B cell (primary cell): ENCODE measurements at regions not wholly inside any gene's neighbourhood (a gene's known extent, or its start where the extent isn't known, plus 50 kb on each side); places are given as distances from the start of the nearest gene placed in this dataset.

ENCODE experiments used
- ATAC-seq: fragments of 200-7000 bp; cut with Tn5 transposase; one replicate; pipeline ENCODE4 v1.10.0; 2021; ENCODE audit warnings: low read depth, mild to moderate bottlenecking, moderate number of reproducible peaks, moderate library complexity
- CTCF ChIA-PET: fragments of 350-600 bp; sonication (Branson Sonifier 250); formaldehyde crosslinking; loops from one replicate; lab custom pipeline; 2021; ENCODE audit warnings: antibody characterized with exemption, inconsistent platforms; lab: Charles Lee
- POLR2A ChIA-PET: fragments of 350-600 bp; sonication (Branson Sonifier 250); formaldehyde crosslinking; loops from one replicate; lab custom pipeline; 2021; ENCODE audit warnings: antibody characterized with exemption; lab: Charles Lee
- DNase-seq: peaks from one replicate; pipeline ENCODE4 v3.0.0; 2013
- H2AFZ ChIP-seq: 2 replicates; pipeline ENCODE4 v1.6.1; 2012; ENCODE audit warnings: mild to moderate bottlenecking, low read depth, low read length; ENCODE audit not compliant: insufficient read depth, poor library complexity, severe bottlenecking
- H3K27ac ChIP-seq, 2 donors: 1 replicate in 1 of 2; 2 replicates in 1 of 2; pipeline ENCODE4 v1.5.1; 2012 to 2013; ENCODE audit warnings: low read length in 2 of 2, mild to moderate bottlenecking in 2 of 2, moderate library complexity in 1 of 2
- H3K27me3 ChIP-seq, 4 experiments: fragments of 200-600 bp in 1 of 4; sonication (generic) in 1 of 4; replicated peaks in 1 of 4; 1 replicate in 2 of 4; 2 replicates in 2 of 4; pipeline versions ENCODE4 v1.6.1 to v1.7.0; 2013 to 2016; ENCODE audit warnings: low read length in 3 of 4, mild to moderate bottlenecking in 2 of 4, mixed read lengths in 1 of 4, moderate library complexity in 1 of 4; ENCODE audit not compliant: insufficient read depth in 4 of 4, control insufficient read depth in 3 of 4; ENCODE audit errors: control extremely low read depth in 1 of 4
- H3K36me3 ChIP-seq, 2 experiments: replicated peaks in 1 of 2; 1 replicate in 1 of 2; 2 replicates in 1 of 2; pipeline versions ENCODE4 v1.6.1 to v1.7.1; 2013; ENCODE audit warnings: low read length in 1 of 2; ENCODE audit not compliant: insufficient read depth in 2 of 2, control insufficient read depth in 1 of 2; ENCODE audit errors: control extremely low read depth in 1 of 2, extremely low read depth in 1 of 2
- H3K4me1 ChIP-seq, 2 donors: fragments of 200-600 bp in 1 of 2; sonication (generic) in 1 of 2; 1 replicate in 1 of 2; 2 replicates in 1 of 2; pipeline versions ENCODE4 v1.5.1 to v1.6.1; 2013 to 2017; ENCODE audit warnings: low read length in 2 of 2; ENCODE audit not compliant: control insufficient read depth in 2 of 2, insufficient read depth in 2 of 2
- H3K4me2 ChIP-seq: replicated peaks from 2 replicates; pipeline ENCODE3; 2012; ENCODE audit warnings: mild to moderate bottlenecking, low read depth, low read length; ENCODE audit not compliant: poor library complexity, severe bottlenecking
- H3K4me3 ChIP-seq, 5 experiments: fragments of 200-600 bp in 1 of 5; sonication (generic) in 1 of 5; 1 replicate in 3 of 5; 2 replicates in 2 of 5; pipeline versions ENCODE4 v1.5.1 to v1.7.0; 2011 to 2016; ENCODE audit warnings: low read length in 4 of 5, mild to moderate bottlenecking in 4 of 5, low read depth in 2 of 5, control low read depth in 1 of 5, moderate library complexity in 1 of 5; ENCODE audit not compliant: insufficient read depth in 1 of 5; ENCODE audit errors: control extremely low read depth in 1 of 5, extremely low read depth in 1 of 5
- H3K79me2 ChIP-seq: fragments of 200-600 bp; sonication (generic); one replicate; pipeline ENCODE4 v1.6.0; 2016; ENCODE audit warnings: low read length; ENCODE audit not compliant: control insufficient read depth, insufficient read depth
- H3K9ac ChIP-seq: fragments of 200-600 bp; sonication (generic); 2 replicates; pipeline ENCODE4 v1.6.1; 2017; ENCODE audit warnings: mild to moderate bottlenecking, low read length, moderate library complexity
- H3K9me3 ChIP-seq, 3 donors: one replicate each; pipeline versions ENCODE4 v1.6.1 to v1.7.1; 2013; ENCODE audit warnings: low read length in 2 of 3; ENCODE audit not compliant: control insufficient read depth in 2 of 3, insufficient read depth in 1 of 3; ENCODE audit errors: control extremely low read depth in 1 of 3
- H4K20me1 ChIP-seq: 2 replicates; pipeline ENCODE4 v1.6.0; 2012; ENCODE audit warnings: mild to moderate bottlenecking, low read length; ENCODE audit not compliant: insufficient read depth, control insufficient read depth, poor library complexity, severe bottlenecking
- H3K27ac Mint-ChIP-seq: one replicate; pipeline ENCODE4 v1.8.0; 2021; ENCODE audit warnings: mixed read lengths
- H3K27me3 Mint-ChIP-seq: one replicate; pipeline ENCODE4 v1.8.0; 2021; ENCODE audit warnings: mixed read lengths
- H3K4me1 Mint-ChIP-seq: one replicate; pipeline ENCODE4 v1.8.0; 2021; ENCODE audit warnings: mixed read lengths
- H3K4me3 Mint-ChIP-seq: one replicate; pipeline ENCODE4 v1.8.0; 2021; ENCODE audit warnings: mixed read lengths
- H3K9me3 Mint-ChIP-seq: one replicate; pipeline ENCODE4 v1.8.0; 2022; ENCODE audit warnings: mixed read lengths; ENCODE audit not compliant: insufficient read depth
- EZH2 ChIP-seq: IDR thresholded peaks from 2 replicates; pipeline ENCODE4 v1.6.1; 2012; ENCODE audit warnings: borderline replicate concordance, low read depth, mild to moderate bottlenecking, moderate library complexity, low read length; ENCODE audit not compliant: insufficient read depth, poor library complexity, severe bottlenecking
- WGBS: methylation state at CpG from one replicate; pipeline ENCODE4 v1.1.5; 2013; ENCODE audit warnings: missing lambda C conversion rate; ENCODE audit not compliant: insufficient coverage; 5-methylcytosine and 5-hydroxymethylcytosine counted together
- intact Hi-C: fragments of 100-400 bp; cut with micrococcal nuclease; formaldehyde crosslinking; loops from one replicate; pipeline ENCODE4 v1.10.0; 2022
- TF ChIP-seq, protein P1 (sequence below): fragments of 200-600 bp; IDR thresholded peaks from one replicate; pipeline ENCODE4 v1.8.0; 2022; ENCODE audit warnings: antibody characterized with exemption, mild to moderate bottlenecking

DNA sequence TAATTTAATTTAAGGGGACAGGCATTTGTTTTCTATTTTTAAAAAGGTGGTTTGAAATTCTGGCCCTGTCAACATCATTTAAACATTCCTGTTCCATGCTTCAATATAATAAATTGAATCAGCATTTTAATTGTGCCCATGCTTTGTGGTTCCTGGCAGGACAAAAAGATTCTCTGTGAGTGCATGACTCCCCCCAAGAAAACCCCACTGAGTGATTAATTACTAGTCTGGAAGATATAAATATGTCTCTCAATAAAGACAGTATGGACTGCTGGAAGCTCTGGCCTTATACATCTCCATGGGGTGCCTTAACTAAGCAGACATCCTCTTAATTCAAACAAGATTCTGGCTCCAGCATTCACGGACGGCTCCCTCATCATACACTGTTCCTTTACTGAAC, 95.0 kb upstream of the PSMD7 start:
- H3K4me3 ChIP-seq, result no peak overlapping the region
- H3K27me3 ChIP-seq, result no peaks in the 10 kb centered on the region
- no peak overlapping the region for H3K4me3 Mint-ChIP-seq
- no peaks in the 10 kb centered on the region for H3K4me1 Mint-ChIP-seq
- ChIA-PET CTCF (no interaction called here), POLR2A (no interaction called here)
- H4K20me1 ChIP-seq, result no peaks in the 10 kb centered on the region
- no peak overlapping the region for H2AFZ ChIP-seq
- intact Hi-C loops, result no loop called here
- H3K27me3 Mint-ChIP-seq, result peaks cover 13% of the 10 kb centered on the region
- no peak overlapping the region for H3K4me2 ChIP-seq
- ATAC-seq (no peak), DNase-seq (no peak)
- no peak overlapping the region for H3K27ac Mint-ChIP-seq
- TF ChIP-seq, protein P1, sequence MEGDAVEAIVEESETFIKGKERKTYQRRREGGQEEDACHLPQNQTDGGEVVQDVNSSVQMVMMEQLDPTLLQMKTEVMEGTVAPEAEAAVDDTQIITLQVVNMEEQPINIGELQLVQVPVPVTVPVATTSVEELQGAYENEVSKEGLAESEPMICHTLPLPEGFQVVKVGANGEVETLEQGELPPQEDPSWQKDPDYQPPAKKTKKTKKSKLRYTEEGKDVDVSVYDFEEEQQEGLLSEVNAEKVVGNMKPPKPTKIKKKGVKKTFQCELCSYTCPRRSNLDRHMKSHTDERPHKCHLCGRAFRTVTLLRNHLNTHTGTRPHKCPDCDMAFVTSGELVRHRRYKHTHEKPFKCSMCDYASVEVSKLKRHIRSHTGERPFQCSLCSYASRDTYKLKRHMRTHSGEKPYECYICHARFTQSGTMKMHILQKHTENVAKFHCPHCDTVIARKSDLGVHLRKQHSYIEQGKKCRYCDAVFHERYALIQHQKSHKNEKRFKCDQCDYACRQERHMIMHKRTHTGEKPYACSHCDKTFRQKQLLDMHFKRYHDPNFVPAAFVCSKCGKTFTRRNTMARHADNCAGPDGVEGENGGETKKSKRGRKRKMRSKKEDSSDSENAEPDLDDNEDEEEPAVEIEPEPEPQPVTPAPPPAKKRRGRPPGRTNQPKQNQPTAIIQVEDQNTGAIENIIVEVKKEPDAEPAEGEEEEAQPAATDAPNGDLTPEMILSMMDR, result no peak
- no peak for TF ChIP-seq EZH2
- no peaks in the 10 kb centered on the region for H3K79me2 ChIP-seq
- no peak overlapping the region for H3K9ac ChIP-seq
- H3K27ac ChIP-seq, result no peak overlapping the region
- H3K9me3 Mint-ChIP-seq, result no peaks in the 10 kb centered on the region
- H3K9me3 ChIP-seq, result no peaks in the 10 kb centered on the region
- WGBS, result no CpG with 5 or more reads among the region's 2 CpGs
- no peaks in the 10 kb centered on the region for H3K36me3 ChIP-seq
- H3K4me1 ChIP-seq, result no peaks in the 10 kb centered on the region

DNA sequence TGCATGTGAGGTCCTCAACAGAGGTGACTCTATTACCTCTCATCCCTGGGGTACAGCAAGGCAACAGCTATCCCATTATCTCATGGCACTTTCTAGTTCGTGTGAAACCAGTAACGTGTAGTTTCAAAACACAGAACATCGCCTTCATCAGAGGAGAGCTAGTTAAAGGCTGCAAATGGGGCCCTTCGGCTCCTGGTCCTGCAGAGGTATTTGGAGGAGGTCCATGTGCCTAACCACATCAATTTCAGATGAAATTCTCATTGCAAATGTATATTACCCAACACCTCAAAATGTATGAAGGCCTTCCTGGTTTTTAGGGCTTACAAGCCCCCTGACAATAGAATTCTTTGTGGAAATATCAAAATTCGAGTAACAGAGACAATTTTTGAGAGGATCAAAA, 95.7 kb upstream of the PSMD7 start:
- H3K27me3 ChIP-seq, result no peaks in the 10 kb centered on the region
- TF ChIP-seq, protein P1, result no peak
- no peak for TF ChIP-seq EZH2
- ATAC-seq, result no peak
- CTCF ChIA-PET, result no interaction called here
- DNase-seq, result no peak
- WGBS, result 83% methylated on average over 2 of the region's 5 CpGs
- Mint-ChIP-seq H3K4me1 (no peaks in the 10 kb centered on the region), H3K9me3 (no peaks in the 10 kb centered on the region), H3K27ac (no peak overlapping the region), H3K4me3 (no peak overlapping the region), H3K27me3 (peaks cover 16% of the 10 kb centered on the region)
- no peak overlapping the region for H3K9ac ChIP-seq
- H3K79me2 ChIP-seq, result no peaks in the 10 kb centered on the region
- H3K4me1 ChIP-seq, result no peaks in the 10 kb centered on the region
- H2AFZ ChIP-seq, result no peak overlapping the region
- POLR2A ChIA-PET, result no interaction called here
- no peak overlapping the region for H3K4me3 ChIP-seq
- H3K27ac ChIP-seq, result no peak overlapping the region
- H3K36me3 ChIP-seq, result no peaks in the 10 kb centered on the region
- H3K9me3 ChIP-seq, result no peaks in the 10 kb centered on the region
- intact Hi-C loops, result no loop called here
- no peaks in the 10 kb centered on the region for H4K20me1 ChIP-seq
- no peak overlapping the region for H3K4me2 ChIP-seq
